IMR-90 (cell line): ENCODE measurements at regions not wholly inside any gene's neighbourhood (a gene's known extent, or its start where the extent isn't known, plus 50 kb on each side); places are given as distances from the start of the nearest gene placed in this dataset.

Experiments used
- ATAC-seq: fragments of 200-7000 bp; cut with Tn5 transposase; 2 replicates; pipeline ENCODE4 v1.9.1; 2020; ENCODE audit warnings: low read depth, mild to moderate bottlenecking, moderate library complexity
- BruUV-seq: library from RNA; stranded (reverse); fragments of 400-500 nt; replicated peaks from 2 replicates; lab custom pipeline; 2021; lab: Mats Ljungman, UMichigan
- CTCF ChIA-PET: fragments of 300-600 bp; formaldehyde crosslinking; extraction: SDS; loops from one replicate; lab custom pipeline; 2021; ENCODE audit warnings: antibody characterized with exemption; lab: Yijun Ruan, JAX
- POLR2A ChIA-PET: fragments of 300-600 bp; sonication (Branson Sonifier 250); formaldehyde crosslinking; loops from one replicate; lab custom pipeline; 2022; ENCODE audit warnings: antibody characterized with exemption; ENCODE audit not compliant: unreplicated experiment; lab: Charles Lee
- DNase-seq: peaks from one replicate; pipeline ENCODE4 v3.0.0; 2013
- H2AFZ ChIP-seq: replicated peaks from 2 replicates; pipeline ENCODE3; 2013; ENCODE audit warnings: low read length, mild to moderate bottlenecking; ENCODE audit not compliant: poor library complexity
- H2AK5ac ChIP-seq: 2 replicates; pipeline ENCODE4 v1.6.1; 2013; ENCODE audit warnings: low read depth, low read length, inconsistent platforms
- H2AK9ac ChIP-seq: replicated peaks from 2 replicates; pipeline ENCODE3; 2013; ENCODE audit warnings: mild to moderate bottlenecking, low read depth, low read length, moderate library complexity; ENCODE audit not compliant: poor library complexity
- H2BK120ac ChIP-seq: 2 replicates; pipeline ENCODE4 v1.6.1; 2013; ENCODE audit warnings: low read depth, low read length, inconsistent platforms
- H2BK15ac ChIP-seq: 3 replicates; pipeline ENCODE4 v1.6.1; 2013; ENCODE audit warnings: low read depth, low read length, inconsistent platforms
- H2BK20ac ChIP-seq: 2 replicates; pipeline ENCODE4 v1.6.1; 2013; ENCODE audit warnings: low read depth, mild to moderate bottlenecking, inconsistent platforms, low read length, moderate library complexity
- H2BK5ac ChIP-seq: 2 replicates; pipeline ENCODE4 v1.6.1; 2013; ENCODE audit warnings: mild to moderate bottlenecking, low read depth, low read length, inconsistent platforms; ENCODE audit not compliant: poor library complexity, severe bottlenecking
- H3K14ac ChIP-seq: replicated peaks from 2 replicates; pipeline ENCODE4 v1.6.1; 2013; ENCODE audit warnings: low read depth, low read length, inconsistent platforms
- H3K18ac ChIP-seq: 2 replicates; pipeline ENCODE4 v1.6.1; 2013; ENCODE audit warnings: low read depth, low read length, control low read depth
- H3K23ac ChIP-seq: 2 replicates; pipeline ENCODE4 v1.6.1; 2013; ENCODE audit warnings: low read depth, low read length, inconsistent platforms
- H3K27ac ChIP-seq: 2 replicates; pipeline ENCODE4 v1.5.1; 2013; ENCODE audit warnings: mild to moderate bottlenecking, control low read depth, low read length; ENCODE audit not compliant: insufficient read depth
- H3K27me3 ChIP-seq: 2 replicates; pipeline ENCODE4 v1.6.1; 2013; ENCODE audit warnings: low read length; ENCODE audit not compliant: control insufficient read depth, insufficient read depth
- H3K36me3 ChIP-seq: 2 replicates; pipeline ENCODE4 v1.6.1; 2013; ENCODE audit warnings: low read length, mixed read lengths; ENCODE audit not compliant: control insufficient read depth, insufficient read depth
- H3K4ac ChIP-seq: 2 replicates; pipeline ENCODE4 v1.6.1; 2013; ENCODE audit warnings: low read depth, low read length, inconsistent platforms
- H3K4me1 ChIP-seq: 2 replicates; pipeline ENCODE4 v1.6.1; 2013; ENCODE audit warnings: low read length, mixed read lengths; ENCODE audit not compliant: control insufficient read depth, insufficient read depth
- H3K4me2 ChIP-seq: 2 replicates; pipeline ENCODE4 v1.6.1; 2013; ENCODE audit warnings: low read depth, mild to moderate bottlenecking, control low read depth, low read length, moderate library complexity
- H3K4me3 ChIP-seq: 2 replicates; pipeline ENCODE4 v1.5.1; 2013; ENCODE audit warnings: low read depth, mild to moderate bottlenecking, control low read depth, low read length, moderate library complexity; ENCODE audit not compliant: insufficient read depth
- H3K56ac ChIP-seq: 2 replicates; pipeline ENCODE4 v1.6.1; 2013; ENCODE audit warnings: low read length, inconsistent platforms; ENCODE audit not compliant: insufficient read depth; ENCODE audit errors: extremely low read depth
- H3K79me1 ChIP-seq, 2 experiments: 2 replicates each; pipeline ENCODE4 v1.6.1; 2013; ENCODE audit warnings: low read length in 2 of 2, inconsistent platforms in 1 of 2, low read depth in 1 of 2
- H3K9ac ChIP-seq: 2 replicates; pipeline ENCODE4 v1.6.1; 2013; ENCODE audit warnings: low read depth, low read length, control low read depth
- H3K9me1 ChIP-seq: 2 replicates; pipeline ENCODE4 v1.6.1; 2013; ENCODE audit warnings: low read length, inconsistent platforms; ENCODE audit not compliant: insufficient read depth
- H3K9me3 ChIP-seq: 2 replicates; pipeline ENCODE4 v1.6.1; 2013; ENCODE audit warnings: low read length; ENCODE audit not compliant: control insufficient read depth, insufficient read depth
- H4K20me1 ChIP-seq: 2 replicates; pipeline ENCODE4 v1.6.1; 2013; ENCODE audit warnings: low read length, inconsistent platforms; ENCODE audit not compliant: insufficient read depth
- H4K5ac ChIP-seq: 2 replicates; pipeline ENCODE4 v1.6.1; 2013; ENCODE audit warnings: mild to moderate bottlenecking, low read depth, low read length, control low read depth
- H4K8ac ChIP-seq, 2 experiments: 2 replicates each; pipeline ENCODE4 v1.6.1; 2013; ENCODE audit warnings: low read depth in 2 of 2, low read length in 2 of 2, control low read depth in 1 of 2, inconsistent platforms in 1 of 2
- H4K91ac ChIP-seq: 2 replicates; pipeline ENCODE4 v1.6.1; 2013; ENCODE audit warnings: low read depth, low read length, inconsistent platforms; ENCODE audit not compliant: insufficient read depth
- POLR2A ChIP-seq: IDR thresholded peaks from 2 replicates; pipeline ENCODE4 v1.6.1; 2012; ENCODE audit warnings: mild to moderate bottlenecking, low read depth, low read length
- WGBS, 2 experiments: methylation state at CpG; one replicate each; pipeline versions ENCODE4 v1.1.5 to v1.1.7; 2013; ENCODE audit warnings: missing lambda C conversion rate in 2 of 2; ENCODE audit not compliant: insufficient read length in 1 of 2; ENCODE audit errors: extremely low coverage in 2 of 2; 5-methylcytosine and 5-hydroxymethylcytosine counted together
- dilution Hi-C: fragments of 300-500 bp; cut with HindIII; formaldehyde crosslinking; loops from one replicate; pipeline ENCODE4 v1.14.3; 2018; ENCODE audit warnings: low sequenced_read_pairs; ENCODE audit not compliant: unreplicated experiment
- in situ Hi-C: fragments of 300-500 bp; cut with MboI; formaldehyde crosslinking; loops from 3 replicates; pipeline ENCODE4 v1.14.3; 2019; ENCODE audit warnings: low sequenced_read_pairs, inconsistent platforms, mixed read lengths
- intact Hi-C: fragments of 100-400 bp; cut with micrococcal nuclease; formaldehyde crosslinking; loops from 2 replicates; pipeline ENCODE4 v1.10.0; 2022

DNA sequence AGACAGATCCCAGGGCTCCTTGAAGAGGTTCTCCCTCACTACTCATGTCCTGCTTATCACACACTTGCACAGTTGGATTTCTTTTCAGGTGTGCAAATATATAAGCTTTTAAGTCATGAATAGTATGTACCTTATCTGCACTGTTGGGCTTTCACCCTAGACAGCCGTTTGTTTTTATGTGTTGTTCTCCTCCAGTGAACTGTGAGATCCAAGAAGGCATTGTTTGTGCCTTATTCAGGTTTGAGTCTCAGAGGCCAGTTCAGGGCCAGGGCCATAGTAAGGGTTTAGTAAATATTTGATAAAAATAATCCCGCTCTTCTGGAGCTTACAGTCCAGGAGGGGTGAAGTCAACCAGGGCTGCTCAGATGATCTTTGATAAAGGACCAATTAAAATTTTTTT is 480.0 kb downstream of the TMEM38B start:
- DNase-seq: no peak
- ChIA-PET POLR2A (no interaction called here), CTCF (no interaction called here)
- Histone ChIP-seq H3K14ac (no peak overlapping the region), H3K27me3 (no peaks in the 10 kb centered on the region), H2BK120ac (no peak overlapping the region), H2BK20ac (no peak overlapping the region), H2AK9ac (no peak overlapping the region), H2AFZ (no peak overlapping the region), H3K36me3 (no peaks in the 10 kb centered on the region), H2BK15ac (no peak overlapping the region), H4K5ac (no peak overlapping the region), H4K91ac (no peak overlapping the region), H2AK5ac (no peak overlapping the region), H3K9ac (no peak overlapping the region), H3K9me3 (peaks cover 12% of the 10 kb centered on the region), H3K79me1 (no peaks in the 10 kb centered on the region), H4K8ac (no peak overlapping the region), H3K27ac (no peak overlapping the region), H3K4me3 (no peak overlapping the region), H3K9me1 (no peaks in the 10 kb centered on the region), H2BK5ac (no peak overlapping the region), H4K20me1 (no peaks in the 10 kb centered on the region), H3K4me1 (no peaks in the 10 kb centered on the region), H3K18ac (no peak overlapping the region), H3K4ac (no peak overlapping the region), H3K4me2 (no peak overlapping the region), H3K56ac (no peak overlapping the region), H3K23ac (no peak overlapping the region)
- BruUV-seq: no TSS peak
- dilution Hi-C loops (no loop called here), in situ Hi-C loops (no loop called here), intact Hi-C loops (no loop called here)
- no peak for ATAC-seq
- WGBS, 2 experiments: no CpG with 5 or more reads among the region's 2 CpGs
- no peak for TF ChIP-seq POLR2A
